H1 (cell line): ENCODE measurements at regions not wholly inside any gene's neighbourhood (a gene's known extent, or its start where the extent isn't known, plus 50 kb on each side); places are given as distances from the start of the nearest gene placed in this dataset.

Experiments used
- CHD1 ChIP-seq: IDR thresholded peaks from 2 replicates; pipeline ENCODE4 v1.6.1; 2012; ENCODE audit warnings: low read depth, low read length, improper control_type of control experiment
- CHD2 ChIP-seq: IDR thresholded peaks from 2 replicates; pipeline ENCODE4 v1.6.1; 2012; ENCODE audit warnings: low read length, improper control_type of control experiment
- NRF1 ChIP-seq: IDR thresholded peaks from 2 replicates; pipeline ENCODE4 v1.6.1; 2011; ENCODE audit warnings: mild to moderate bottlenecking, low read depth, low read length, improper control_type of control experiment
- PHF8 ChIP-seq: fragments of 200-600 bp; sonication (generic); conservative IDR thresholded peaks from 2 replicates; pipeline ENCODE4 v1.7.1; 2012; ENCODE audit warnings: low read depth, mild to moderate bottlenecking, inconsistent platforms, low read length, moderate library complexity
- SIN3A ChIP-seq, 2 experiments: IDR thresholded peaks in 1 of 2; conservative IDR thresholded peaks in 1 of 2; 2 replicates each; pipeline ENCODE4 v1.6.1; 2011 to 2012; ENCODE audit warnings: low read length in 2 of 2, improper control_type of control experiment in 1 of 2, low read depth in 1 of 2, mild to moderate bottlenecking in 1 of 2
- SP4 ChIP-seq: IDR thresholded peaks from 2 replicates; pipeline ENCODE4 v1.6.1; 2012; ENCODE audit warnings: low read length, inconsistent platforms
- TBP ChIP-seq: IDR thresholded peaks from 2 replicates; pipeline ENCODE4 v1.6.1; 2011; ENCODE audit warnings: low read depth, low read length, improper control_type of control experiment
- TF ChIP-seq, protein P1 (sequence below): fragments of 300-600 bp; sonication (generic); IDR thresholded peaks from 2 replicates; pipeline ENCODE4 v1.7.1; 2012; ENCODE audit warnings: low read length, moderate library complexity, mild to moderate bottlenecking, inconsistent platforms; ENCODE audit not compliant: insufficient replicate concordance
- TF ChIP-seq, protein P2 (sequence below), 3 experiments: IDR thresholded peaks; 1 replicate in 2 of 3; 2 replicates in 1 of 3; pipeline versions ENCODE4 v1.5.1 to v1.6.1; 2011; ENCODE audit warnings: low read length in 3 of 3, mild to moderate bottlenecking in 3 of 3, inconsistent platforms in 2 of 3, low read depth in 1 of 3, moderate library complexity in 1 of 3; ENCODE audit not compliant: insufficient read depth in 1 of 3; ENCODE audit errors: control extremely low read depth in 1 of 3

DNA sequence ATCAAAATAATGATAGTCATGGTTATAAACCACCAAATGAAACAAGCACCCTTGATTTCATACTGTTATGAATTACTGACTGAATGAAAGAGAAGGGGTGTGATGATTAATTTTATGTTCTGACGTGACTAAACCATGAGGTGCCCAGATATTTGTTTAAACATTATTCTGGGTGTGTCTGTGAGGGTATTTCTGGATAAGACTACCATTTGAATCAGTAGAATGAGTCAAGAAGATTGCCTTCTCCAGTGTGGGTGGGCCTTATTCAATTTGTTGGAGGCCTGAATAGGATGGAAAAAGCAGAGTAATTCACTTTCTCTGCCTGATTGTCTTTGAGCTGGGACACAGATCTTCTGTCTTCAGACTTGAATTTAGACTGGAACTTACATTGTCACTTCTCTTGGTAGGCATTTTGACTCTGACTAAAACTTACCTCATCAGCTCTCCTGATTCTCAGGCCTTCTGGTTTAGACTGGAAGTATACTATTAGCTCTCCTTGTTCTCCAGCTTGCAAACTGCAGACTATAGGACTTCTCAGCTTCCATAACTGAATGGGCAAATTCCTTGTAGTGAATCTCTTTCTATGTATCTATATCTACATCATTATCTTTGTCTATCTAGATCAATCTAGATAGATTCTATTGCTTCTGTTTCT lies 321.9 kb upstream of the TARS1 start (continued):
- TF ChIP-seq, protein P1, sequence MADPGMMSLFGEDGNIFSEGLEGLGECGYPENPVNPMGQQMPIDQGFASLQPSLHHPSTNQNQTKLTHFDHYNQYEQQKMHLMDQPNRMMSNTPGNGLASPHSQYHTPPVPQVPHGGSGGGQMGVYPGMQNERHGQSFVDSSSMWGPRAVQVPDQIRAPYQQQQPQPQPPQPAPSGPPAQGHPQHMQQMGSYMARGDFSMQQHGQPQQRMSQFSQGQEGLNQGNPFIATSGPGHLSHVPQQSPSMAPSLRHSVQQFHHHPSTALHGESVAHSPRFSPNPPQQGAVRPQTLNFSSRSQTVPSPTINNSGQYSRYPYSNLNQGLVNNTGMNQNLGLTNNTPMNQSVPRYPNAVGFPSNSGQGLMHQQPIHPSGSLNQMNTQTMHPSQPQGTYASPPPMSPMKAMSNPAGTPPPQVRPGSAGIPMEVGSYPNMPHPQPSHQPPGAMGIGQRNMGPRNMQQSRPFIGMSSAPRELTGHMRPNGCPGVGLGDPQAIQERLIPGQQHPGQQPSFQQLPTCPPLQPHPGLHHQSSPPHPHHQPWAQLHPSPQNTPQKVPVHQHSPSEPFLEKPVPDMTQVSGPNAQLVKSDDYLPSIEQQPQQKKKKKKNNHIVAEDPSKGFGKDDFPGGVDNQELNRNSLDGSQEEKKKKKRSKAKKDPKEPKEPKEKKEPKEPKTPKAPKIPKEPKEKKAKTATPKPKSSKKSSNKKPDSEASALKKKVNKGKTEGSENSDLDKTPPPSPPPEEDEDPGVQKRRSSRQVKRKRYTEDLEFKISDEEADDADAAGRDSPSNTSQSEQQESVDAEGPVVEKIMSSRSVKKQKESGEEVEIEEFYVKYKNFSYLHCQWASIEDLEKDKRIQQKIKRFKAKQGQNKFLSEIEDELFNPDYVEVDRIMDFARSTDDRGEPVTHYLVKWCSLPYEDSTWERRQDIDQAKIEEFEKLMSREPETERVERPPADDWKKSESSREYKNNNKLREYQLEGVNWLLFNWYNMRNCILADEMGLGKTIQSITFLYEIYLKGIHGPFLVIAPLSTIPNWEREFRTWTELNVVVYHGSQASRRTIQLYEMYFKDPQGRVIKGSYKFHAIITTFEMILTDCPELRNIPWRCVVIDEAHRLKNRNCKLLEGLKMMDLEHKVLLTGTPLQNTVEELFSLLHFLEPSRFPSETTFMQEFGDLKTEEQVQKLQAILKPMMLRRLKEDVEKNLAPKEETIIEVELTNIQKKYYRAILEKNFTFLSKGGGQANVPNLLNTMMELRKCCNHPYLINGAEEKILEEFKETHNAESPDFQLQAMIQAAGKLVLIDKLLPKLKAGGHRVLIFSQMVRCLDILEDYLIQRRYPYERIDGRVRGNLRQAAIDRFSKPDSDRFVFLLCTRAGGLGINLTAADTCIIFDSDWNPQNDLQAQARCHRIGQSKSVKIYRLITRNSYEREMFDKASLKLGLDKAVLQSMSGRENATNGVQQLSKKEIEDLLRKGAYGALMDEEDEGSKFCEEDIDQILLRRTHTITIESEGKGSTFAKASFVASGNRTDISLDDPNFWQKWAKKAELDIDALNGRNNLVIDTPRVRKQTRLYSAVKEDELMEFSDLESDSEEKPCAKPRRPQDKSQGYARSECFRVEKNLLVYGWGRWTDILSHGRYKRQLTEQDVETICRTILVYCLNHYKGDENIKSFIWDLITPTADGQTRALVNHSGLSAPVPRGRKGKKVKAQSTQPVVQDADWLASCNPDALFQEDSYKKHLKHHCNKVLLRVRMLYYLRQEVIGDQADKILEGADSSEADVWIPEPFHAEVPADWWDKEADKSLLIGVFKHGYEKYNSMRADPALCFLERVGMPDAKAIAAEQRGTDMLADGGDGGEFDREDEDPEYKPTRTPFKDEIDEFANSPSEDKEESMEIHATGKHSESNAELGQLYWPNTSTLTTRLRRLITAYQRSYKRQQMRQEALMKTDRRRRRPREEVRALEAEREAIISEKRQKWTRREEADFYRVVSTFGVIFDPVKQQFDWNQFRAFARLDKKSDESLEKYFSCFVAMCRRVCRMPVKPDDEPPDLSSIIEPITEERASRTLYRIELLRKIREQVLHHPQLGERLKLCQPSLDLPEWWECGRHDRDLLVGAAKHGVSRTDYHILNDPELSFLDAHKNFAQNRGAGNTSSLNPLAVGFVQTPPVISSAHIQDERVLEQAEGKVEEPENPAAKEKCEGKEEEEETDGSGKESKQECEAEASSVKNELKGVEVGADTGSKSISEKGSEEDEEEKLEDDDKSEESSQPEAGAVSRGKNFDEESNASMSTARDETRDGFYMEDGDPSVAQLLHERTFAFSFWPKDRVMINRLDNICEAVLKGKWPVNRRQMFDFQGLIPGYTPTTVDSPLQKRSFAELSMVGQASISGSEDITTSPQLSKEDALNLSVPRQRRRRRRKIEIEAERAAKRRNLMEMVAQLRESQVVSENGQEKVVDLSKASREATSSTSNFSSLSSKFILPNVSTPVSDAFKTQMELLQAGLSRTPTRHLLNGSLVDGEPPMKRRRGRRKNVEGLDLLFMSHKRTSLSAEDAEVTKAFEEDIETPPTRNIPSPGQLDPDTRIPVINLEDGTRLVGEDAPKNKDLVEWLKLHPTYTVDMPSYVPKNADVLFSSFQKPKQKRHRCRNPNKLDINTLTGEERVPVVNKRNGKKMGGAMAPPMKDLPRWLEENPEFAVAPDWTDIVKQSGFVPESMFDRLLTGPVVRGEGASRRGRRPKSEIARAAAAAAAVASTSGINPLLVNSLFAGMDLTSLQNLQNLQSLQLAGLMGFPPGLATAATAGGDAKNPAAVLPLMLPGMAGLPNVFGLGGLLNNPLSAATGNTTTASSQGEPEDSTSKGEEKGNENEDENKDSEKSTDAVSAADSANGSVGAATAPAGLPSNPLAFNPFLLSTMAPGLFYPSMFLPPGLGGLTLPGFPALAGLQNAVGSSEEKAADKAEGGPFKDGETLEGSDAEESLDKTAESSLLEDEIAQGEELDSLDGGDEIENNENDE: no peak
- no peak for TF ChIP-seq CHD1
- no peak for TF ChIP-seq SIN3A (conservative IDR thresholded peaks at IDR 0.05 in 1 of 2, IDR thresholded peaks at IDR 0.05 in 1 of 2; ENCODE audit: low read depth in 1 of 2, low read length in 2 of 2)
- no peak for TF ChIP-seq PHF8
- no peak for TF ChIP-seq SP4
- TF ChIP-seq TBP: no peak
- TF ChIP-seq CHD2: no peak
- TF ChIP-seq, protein P2, sequence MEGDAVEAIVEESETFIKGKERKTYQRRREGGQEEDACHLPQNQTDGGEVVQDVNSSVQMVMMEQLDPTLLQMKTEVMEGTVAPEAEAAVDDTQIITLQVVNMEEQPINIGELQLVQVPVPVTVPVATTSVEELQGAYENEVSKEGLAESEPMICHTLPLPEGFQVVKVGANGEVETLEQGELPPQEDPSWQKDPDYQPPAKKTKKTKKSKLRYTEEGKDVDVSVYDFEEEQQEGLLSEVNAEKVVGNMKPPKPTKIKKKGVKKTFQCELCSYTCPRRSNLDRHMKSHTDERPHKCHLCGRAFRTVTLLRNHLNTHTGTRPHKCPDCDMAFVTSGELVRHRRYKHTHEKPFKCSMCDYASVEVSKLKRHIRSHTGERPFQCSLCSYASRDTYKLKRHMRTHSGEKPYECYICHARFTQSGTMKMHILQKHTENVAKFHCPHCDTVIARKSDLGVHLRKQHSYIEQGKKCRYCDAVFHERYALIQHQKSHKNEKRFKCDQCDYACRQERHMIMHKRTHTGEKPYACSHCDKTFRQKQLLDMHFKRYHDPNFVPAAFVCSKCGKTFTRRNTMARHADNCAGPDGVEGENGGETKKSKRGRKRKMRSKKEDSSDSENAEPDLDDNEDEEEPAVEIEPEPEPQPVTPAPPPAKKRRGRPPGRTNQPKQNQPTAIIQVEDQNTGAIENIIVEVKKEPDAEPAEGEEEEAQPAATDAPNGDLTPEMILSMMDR (IDR thresholded peaks at IDR 0.05; ENCODE audit: control extremely low read depth in 1 of 3, insufficient read depth in 1 of 3, low read depth in 1 of 3, low read length in 3 of 3): no peak
- TF ChIP-seq NRF1: no peak
